ENCODE measurements at regions not wholly inside any gene's neighbourhood (a gene's known extent, or its start where the extent isn't known, plus 50 kb on each side); places are given as distances from the start of the nearest gene placed in this dataset.

DNA sequence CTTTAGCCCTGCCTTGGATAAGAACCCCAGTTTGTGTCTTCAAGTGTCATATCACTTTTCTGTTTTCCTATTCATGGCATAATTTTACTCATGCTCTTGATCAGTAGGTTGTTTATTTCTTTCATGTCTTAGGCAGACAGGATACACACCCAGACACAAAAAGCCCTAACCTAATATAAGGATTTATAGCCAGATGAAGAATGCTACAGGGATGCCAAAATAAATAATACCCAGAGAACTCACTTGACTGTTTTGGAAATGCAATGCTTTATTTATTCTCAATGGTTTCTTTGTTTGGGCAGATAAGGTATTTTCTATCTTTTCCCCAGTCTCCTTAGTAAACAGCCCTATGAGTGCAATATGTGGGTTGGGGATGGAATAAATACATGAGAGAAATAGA lies 424.0 kb upstream of the PDZRN3 start:
- no peak overlapping the region for H3K4me3 ChIP-seq (ENCODE audit: low read depth, low read length)
- DNase-seq (ENCODE audit: low read depth): no peak
- TF ChIP-seq MYC (IDR thresholded peaks at IDR 0.05; ENCODE audit: low read depth, low read length) (no peak), POLR2A (IDR thresholded peaks at IDR 0.05; ENCODE audit: extremely low read depth, insufficient read length) (no peak)
- TF ChIP-seq, protein P1, sequence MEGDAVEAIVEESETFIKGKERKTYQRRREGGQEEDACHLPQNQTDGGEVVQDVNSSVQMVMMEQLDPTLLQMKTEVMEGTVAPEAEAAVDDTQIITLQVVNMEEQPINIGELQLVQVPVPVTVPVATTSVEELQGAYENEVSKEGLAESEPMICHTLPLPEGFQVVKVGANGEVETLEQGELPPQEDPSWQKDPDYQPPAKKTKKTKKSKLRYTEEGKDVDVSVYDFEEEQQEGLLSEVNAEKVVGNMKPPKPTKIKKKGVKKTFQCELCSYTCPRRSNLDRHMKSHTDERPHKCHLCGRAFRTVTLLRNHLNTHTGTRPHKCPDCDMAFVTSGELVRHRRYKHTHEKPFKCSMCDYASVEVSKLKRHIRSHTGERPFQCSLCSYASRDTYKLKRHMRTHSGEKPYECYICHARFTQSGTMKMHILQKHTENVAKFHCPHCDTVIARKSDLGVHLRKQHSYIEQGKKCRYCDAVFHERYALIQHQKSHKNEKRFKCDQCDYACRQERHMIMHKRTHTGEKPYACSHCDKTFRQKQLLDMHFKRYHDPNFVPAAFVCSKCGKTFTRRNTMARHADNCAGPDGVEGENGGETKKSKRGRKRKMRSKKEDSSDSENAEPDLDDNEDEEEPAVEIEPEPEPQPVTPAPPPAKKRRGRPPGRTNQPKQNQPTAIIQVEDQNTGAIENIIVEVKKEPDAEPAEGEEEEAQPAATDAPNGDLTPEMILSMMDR (IDR thresholded peaks at IDR 0.05; ENCODE audit: low read depth, low read length): no peak

GRCh38 chr3:74045000-74045399 lies 420.3 kb upstream of the PDZRN3 start:
- H3K4me3 ChIP-seq (ENCODE audit: low read depth, low read length): no peak overlapping the region
- TF ChIP-seq, protein P1 (IDR thresholded peaks at IDR 0.05; ENCODE audit: low read depth, low read length): no peak
- TF ChIP-seq MAX (IDR thresholded peaks at IDR 0.05; ENCODE audit: low read depth, low read length) (no peak), POLR2A (IDR thresholded peaks at IDR 0.05; ENCODE audit: extremely low read depth, insufficient read length) (no peak), MYC (IDR thresholded peaks at IDR 0.05; ENCODE audit: low read depth, low read length) (no peak)
- no peak for DNase-seq (ENCODE audit: low read depth)

DNA sequence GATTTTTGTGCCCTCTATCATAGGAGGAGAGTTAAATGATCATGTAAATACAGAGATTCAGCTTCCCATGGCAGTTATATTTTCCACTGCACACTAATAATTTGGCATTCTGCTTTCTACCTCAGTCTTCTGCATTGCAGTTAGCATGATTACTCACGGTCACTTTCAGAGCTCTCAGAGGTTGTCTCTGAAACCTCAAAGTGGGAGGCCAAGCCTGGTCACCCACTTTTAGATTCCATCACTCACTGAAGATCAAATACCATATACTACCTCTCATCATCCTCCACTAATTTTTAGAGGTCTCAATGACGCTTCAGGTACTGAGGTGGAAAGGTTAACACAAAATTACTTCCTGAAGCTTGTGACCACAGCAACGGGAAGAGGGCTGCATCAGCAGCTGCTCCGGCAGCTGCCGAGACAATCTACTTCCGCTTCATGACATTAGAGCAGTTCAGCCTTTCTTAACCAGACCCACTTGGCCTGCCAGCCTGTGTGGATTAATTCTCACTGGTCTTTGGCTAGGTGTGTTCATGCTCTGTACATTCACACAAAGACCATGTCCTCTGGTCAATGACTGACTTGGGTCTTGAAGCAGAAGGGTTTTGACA lies 416.4 kb upstream of the PDZRN3 start:
- no peak overlapping the region for H3K4me3 ChIP-seq (ENCODE audit: low read depth, low read length)
- TF ChIP-seq MYC (IDR thresholded peaks at IDR 0.05; ENCODE audit: low read depth, low read length) (no peak), MAX (IDR thresholded peaks at IDR 0.05; ENCODE audit: low read depth, low read length) (no peak)
- DNase-seq (ENCODE audit: low read depth): no peak

DNA sequence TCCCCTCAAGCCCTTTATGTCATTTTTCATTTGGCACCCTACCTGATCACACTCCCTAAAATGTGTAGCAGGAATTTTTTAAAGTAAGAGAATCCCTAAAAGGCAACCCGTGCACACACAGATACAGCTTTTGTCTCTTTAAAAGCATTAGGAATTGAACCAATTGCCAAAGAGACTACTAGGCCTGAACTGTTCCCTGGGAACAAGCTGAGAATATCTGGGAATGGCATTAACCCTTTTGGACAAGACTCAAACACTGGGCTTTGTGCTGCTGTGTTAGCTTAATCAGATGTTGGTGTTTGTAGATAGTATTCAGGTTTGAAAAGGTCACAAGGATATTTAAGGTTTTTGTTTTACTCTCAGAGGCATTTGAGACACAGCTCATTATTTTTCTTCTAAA lies 414.4 kb upstream of the PDZRN3 start:
- H3K4me3 ChIP-seq (ENCODE audit: low read depth, low read length): no peak overlapping the region
- no peak for TF ChIP-seq POLR2A (IDR thresholded peaks at IDR 0.05; ENCODE audit: extremely low read depth, insufficient read length)
- no peak for TF ChIP-seq MAX (IDR thresholded peaks at IDR 0.05; ENCODE audit: low read depth, low read length)
- TF ChIP-seq, protein P1 (IDR thresholded peaks at IDR 0.05; ENCODE audit: low read depth, low read length): no peak
- TF ChIP-seq MYC (IDR thresholded peaks at IDR 0.05; ENCODE audit: low read depth, low read length): no peak
- DNase-seq (ENCODE audit: low read depth): no peak

GRCh38 chr3:74036568-74036967 lies 411.8 kb upstream of the PDZRN3 start:
- no peak overlapping the region for H3K4me3 ChIP-seq (ENCODE audit: low read depth, low read length)
- TF ChIP-seq, protein P1 (IDR thresholded peaks at IDR 0.05; ENCODE audit: low read depth, low read length): no peak
- TF ChIP-seq MYC (IDR thresholded peaks at IDR 0.05; ENCODE audit: low read depth, low read length): no peak
- TF ChIP-seq MAX (IDR thresholded peaks at IDR 0.05; ENCODE audit: low read depth, low read length): no peak
- no peak for TF ChIP-seq POLR2A (IDR thresholded peaks at IDR 0.05; ENCODE audit: extremely low read depth, insufficient read length)
- DNase-seq (ENCODE audit: low read depth): no peak

DNA sequence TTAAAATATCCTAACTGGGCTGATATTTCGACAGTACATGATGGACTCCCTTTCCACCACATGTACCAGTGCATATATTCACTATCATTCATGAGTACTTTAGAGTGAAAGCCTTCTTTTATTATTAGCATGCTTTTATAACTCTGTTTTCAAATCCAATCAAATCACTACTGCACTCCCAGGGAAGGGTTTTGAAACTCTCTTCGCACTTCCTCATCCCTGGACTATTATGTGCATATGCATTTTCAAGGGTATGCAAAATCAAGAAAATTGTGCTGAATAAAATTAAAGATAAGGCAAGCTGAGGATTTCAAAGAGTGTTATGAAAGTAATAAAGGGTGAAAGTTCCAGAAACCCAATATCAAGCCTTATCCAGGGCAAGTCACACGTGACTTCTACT lies 411.4 kb upstream of the PDZRN3 start:
- no peak for TF ChIP-seq MYC (IDR thresholded peaks at IDR 0.05; ENCODE audit: low read depth, low read length)
- TF ChIP-seq, protein P1 (IDR thresholded peaks at IDR 0.05; ENCODE audit: low read depth, low read length): no peak
- TF ChIP-seq POLR2A (IDR thresholded peaks at IDR 0.05; ENCODE audit: extremely low read depth, insufficient read length): no peak
- no peak for TF ChIP-seq MAX (IDR thresholded peaks at IDR 0.05; ENCODE audit: low read depth, low read length)
- H3K4me3 ChIP-seq (ENCODE audit: low read depth, low read length): no peak overlapping the region
- no peak for DNase-seq (ENCODE audit: low read depth)
